ENCODE measurements at regions not wholly inside any gene's neighbourhood (a gene's known extent, or its start where the extent isn't known, plus 50 kb on each side); places are given as distances from the start of the nearest gene placed in this dataset.

- no peak for TF ChIP-seq CTCF (IDR thresholded peaks at IDR 0.05)
- TF ChIP-seq POLR2A (IDR thresholded peaks at IDR 0.05): no peak
These were observed 2638.7 kb upstream of the PCDH20 start for GRCh38 chr13:64054321-64054720.
